ENCODE measurements at regions not wholly inside any gene's neighbourhood (a gene's known extent, or its start where the extent isn't known, plus 50 kb on each side); places are given as distances from the start of the nearest gene placed in this dataset.
"Not testable (repeated sequence)": the region's sequence is repeated elsewhere in the genome, so short reads cannot be mapped to it uniquely, and the experiment has no call there.

- not testable (repeated sequence) for FAIRE-seq; DNase-seq (ENCODE audit: insufficient read length, low spot score)
Observed at GRCh38 chr16:88136211-88136713, 185.0 kb downstream of the BANP start.

- DNase-seq (ENCODE audit: insufficient read length, low spot score); FAIRE-seq: not testable (repeated sequence)
Observed at GRCh38 chr16:88136939-88137338, 185.7 kb downstream of the BANP start.

- FAIRE-seq; DNase-seq (ENCODE audit: insufficient read length, low spot score): not testable (repeated sequence)
Observed at GRCh38 chr16:88139141-88139540, 187.9 kb downstream of the BANP start.

GRCh38 chr16:88140195-88140594, 189.0 kb downstream of the BANP start:
- not testable (repeated sequence) for DNase-seq (ENCODE audit: insufficient read length, low spot score); FAIRE-seq

GRCh38 chr16:88141580-88141979, 190.3 kb downstream of the BANP start:
- TF ChIP-seq CTCF (IDR thresholded peaks at IDR 0.05; ENCODE audit: insufficient read depth, missing control alignments) = no peak
- FAIRE-seq (no peak), DNase-seq (ENCODE audit: insufficient read length, low spot score) (no peak)

- not testable (repeated sequence) for FAIRE-seq; DNase-seq (ENCODE audit: insufficient read length, low spot score)
Observed at GRCh38 chr16:88142056-88142935, 191.1 kb downstream of the BANP start.

GRCh38 chr16:88143122-88144027, 192.1 kb downstream of the BANP start:
- FAIRE-seq; DNase-seq (ENCODE audit: insufficient read length, low spot score): not testable (repeated sequence)

- no peak for TF ChIP-seq CTCF (IDR thresholded peaks at IDR 0.05; ENCODE audit: insufficient read depth, missing control alignments)
- DNase-seq (ENCODE audit: insufficient read length, low spot score) (no peak), FAIRE-seq (no peak)
Observed at GRCh38 chr16:88144028-88144511, 192.8 kb downstream of the BANP start.

- not testable (repeated sequence) for DNase-seq (ENCODE audit: insufficient read length, low spot score); FAIRE-seq
Observed at GRCh38 chr16:88145376-88145775, 194.1 kb downstream of the BANP start.

- FAIRE-seq; DNase-seq (ENCODE audit: insufficient read length, low spot score): not testable (repeated sequence)
Observed at GRCh38 chr16:88145824-88146405, 194.7 kb downstream of the BANP start.

GRCh38 chr16:88148078-88148477, 196.8 kb downstream of the BANP start:
- DNase-seq (ENCODE audit: insufficient read length, low spot score); FAIRE-seq: not testable (repeated sequence)

GRCh38 chr16:88148682-88149081, 197.4 kb downstream of the BANP start:
- not testable (repeated sequence) for FAIRE-seq; DNase-seq (ENCODE audit: insufficient read length, low spot score)

GRCh38 chr16:88149158-88149603, 197.9 kb downstream of the BANP start:
- DNase-seq (ENCODE audit: insufficient read length, low spot score); FAIRE-seq: not testable (repeated sequence)

GRCh38 chr16:88149663-88150062, 198.4 kb downstream of the BANP start:
- not testable (repeated sequence) for DNase-seq (ENCODE audit: insufficient read length, low spot score); FAIRE-seq

- FAIRE-seq; DNase-seq (ENCODE audit: insufficient read length, low spot score): not testable (repeated sequence)
Observed at GRCh38 chr16:88150456-88151128, 199.4 kb downstream of the BANP start.

- not testable (repeated sequence) for FAIRE-seq; DNase-seq (ENCODE audit: insufficient read length, low spot score)
Observed at GRCh38 chr16:88151129-88151499, 199.9 kb downstream of the BANP start.

Measured in D721Med (cell line).